Epithelial cell of prostate (primary cell): ENCODE measurements at regions not wholly inside any gene's neighbourhood (a gene's known extent, or its start where the extent isn't known, plus 50 kb on each side); places are given as distances from the start of the nearest gene placed in this dataset.

Source experiments
- DNase-seq: peaks from one replicate; pipeline ENCODE4 v3.0.0-alpha.2; 2011; ENCODE audit warnings: low read depth, low spot score
- H3K27ac ChIP-seq: fragments of 450-650 bp; 2 replicates; pipeline ENCODE4 v1.5.1; 2017; ENCODE audit warnings: mild to moderate bottlenecking

GRCh38 chr5:54629115-54629514 lies 111.6 kb downstream of the SNX18 start:
- H3K27ac ChIP-seq = no peak overlapping the region
- DNase-seq = no peak

GRCh38 chr5:54628050-54628449 lies 110.5 kb downstream of the SNX18 start:
- H3K27ac ChIP-seq = no peak overlapping the region
- DNase-seq = no peak

- H3K27ac ChIP-seq = no peak overlapping the region
- DNase-seq = no peak
Measured at GRCh38 chr5:54626407-54626806, 108.8 kb downstream of the SNX18 start.

- H3K27ac ChIP-seq = peak overlapping the region; percentile 25
- DNase-seq = no peak
Measured at GRCh38 chr5:54624805-54625568, 107.4 kb downstream of the SNX18 start.

GRCh38 chr5:54621709-54622108 lies 104.2 kb downstream of the SNX18 start:
- DNase-seq = no peak
- H3K27ac ChIP-seq = no peak overlapping the region

GRCh38 chr5:54621048-54621447 lies 103.5 kb downstream of the SNX18 start:
- no peak overlapping the region for H3K27ac ChIP-seq
- no peak for DNase-seq

GRCh38 chr5:54620141-54620933 lies 102.8 kb downstream of the SNX18 start:
- no peak for DNase-seq
- H3K27ac ChIP-seq = no peak overlapping the region

- no peak for DNase-seq
- no peak overlapping the region for H3K27ac ChIP-seq
Measured at GRCh38 chr5:54619731-54620130, 102.2 kb downstream of the SNX18 start.

- no peak overlapping the region for H3K27ac ChIP-seq
- DNase-seq = no peak
Measured at GRCh38 chr5:54616518-54617220, 99.1 kb downstream of the SNX18 start.

- H3K27ac ChIP-seq = no peak overlapping the region
- DNase-seq = no peak
Measured at GRCh38 chr5:54616031-54616430, 98.5 kb downstream of the SNX18 start.

- DNase-seq = no peak
- no peak overlapping the region for H3K27ac ChIP-seq
Measured at GRCh38 chr5:54615381-54615780, 97.8 kb downstream of the SNX18 start.

GRCh38 chr5:54612711-54613110 lies 95.2 kb downstream of the SNX18 start:
- H3K27ac ChIP-seq = no peak overlapping the region
- no peak for DNase-seq

GRCh38 chr5:54611290-54611951 lies 93.9 kb downstream of the SNX18 start:
- DNase-seq = no peak
- H3K27ac ChIP-seq = no peak overlapping the region

GRCh38 chr5:54610197-54610944 lies 92.8 kb downstream of the SNX18 start:
- DNase-seq = no peak
- H3K27ac ChIP-seq = no peak overlapping the region

- H3K27ac ChIP-seq = no peak overlapping the region
- no peak for DNase-seq
Measured at GRCh38 chr5:54608423-54609085, 91.0 kb downstream of the SNX18 start.

- H3K27ac ChIP-seq = no peak overlapping the region
- no peak for DNase-seq
Measured at GRCh38 chr5:54607006-54607405, 89.4 kb downstream of the SNX18 start.

- no peak overlapping the region for H3K27ac ChIP-seq
- DNase-seq = no peak
Measured at GRCh38 chr5:54603372-54603771, 85.8 kb downstream of the SNX18 start.

GRCh38 chr5:54602475-54602874 lies 84.9 kb downstream of the SNX18 start:
- DNase-seq = no peak
- H3K27ac ChIP-seq = no peak overlapping the region
